ENCODE measurements at regions not wholly inside any gene's neighbourhood (a gene's known extent, or its start where the extent isn't known, plus 50 kb on each side); places are given as distances from the start of the nearest gene placed in this dataset.

GRCh38 chr1:57908147-57908890 lies 484.5 kb upstream of the DAB1 start:
- Histone ChIP-seq H3K27me3 (no peaks in the 10 kb centered on the region), H3K27ac (no peak overlapping the region), H3K4me1 (no peaks in the 10 kb centered on the region), H3K36me3 (no peaks in the 10 kb centered on the region), H3K4me3 (no peak overlapping the region), H3K9me3 (no peaks in the 10 kb centered on the region)
- in situ Hi-C loops (cut with MboI; ENCODE audit: low sequenced_read_pairs in 4 of 4) (no loop called here), intact Hi-C loops (cut with DNase I; ENCODE audit: low total_unique reads) (no loop called here)
- ATAC-seq, result no peak
- no peak for DNase-seq
- TF ChIP-seq POLR2A (IDR thresholded peaks at IDR 0.05), result no peak
- TF ChIP-seq CTCF (IDR thresholded peaks at IDR 0.05 in 4 of 5, conservative IDR thresholded peaks at IDR 0.05 in 1 of 5), result no peak

GRCh38 chr1:57901208-57901919 lies 477.5 kb upstream of the DAB1 start:
- Histone ChIP-seq H3K27me3 (no peaks in the 10 kb centered on the region), H3K36me3 (no peaks in the 10 kb centered on the region), H3K27ac (no peak overlapping the region), H3K4me3 (no peak overlapping the region), H3K4me1 (no peaks in the 10 kb centered on the region), H3K9me3 (no peaks in the 10 kb centered on the region)
- TF ChIP-seq CTCF (IDR thresholded peaks at IDR 0.05 in 4 of 5, conservative IDR thresholded peaks at IDR 0.05 in 1 of 5), result no peak
- no peak for TF ChIP-seq POLR2A (IDR thresholded peaks at IDR 0.05)
- DNase-seq (no peak), ATAC-seq (no peak)
- in situ Hi-C loops (cut with MboI; ENCODE audit: low sequenced_read_pairs in 4 of 4) (no loop called here), intact Hi-C loops (cut with DNase I; ENCODE audit: low total_unique reads) (no loop called here)

GRCh38 chr1:57898531-57898930 lies 474.7 kb upstream of the DAB1 start:
- Histone ChIP-seq H3K36me3 (no peaks in the 10 kb centered on the region), H3K4me3 (no peak overlapping the region), H3K27ac (no peak overlapping the region), H3K9me3 (no peaks in the 10 kb centered on the region), H3K4me1 (no peaks in the 10 kb centered on the region), H3K27me3 (no peaks in the 10 kb centered on the region)
- TF ChIP-seq POLR2A (IDR thresholded peaks at IDR 0.05) (no peak), CTCF (IDR thresholded peaks at IDR 0.05 in 4 of 5, conservative IDR thresholded peaks at IDR 0.05 in 1 of 5) (no peak)
- no peak for DNase-seq
- intact Hi-C loops (cut with DNase I; ENCODE audit: low total_unique reads) (no loop called here), in situ Hi-C loops (cut with MboI; ENCODE audit: low sequenced_read_pairs in 4 of 4) (no loop called here)
- ATAC-seq, result no peak

- ATAC-seq, result no peak
- in situ Hi-C loops (cut with MboI; ENCODE audit: low sequenced_read_pairs in 4 of 4) (no loop called here), intact Hi-C loops (cut with DNase I; ENCODE audit: low total_unique reads) (no loop called here)
Observed at GRCh38 chr1:57897581-57897980, 473.7 kb upstream of the DAB1 start.

More at GRCh38 chr1:57897581-57897980, 473.7 kb upstream of the DAB1 start:
- DNase-seq, result no peak
- Histone ChIP-seq H3K4me1 (no peaks in the 10 kb centered on the region), H3K27me3 (no peaks in the 10 kb centered on the region), H3K27ac (no peak overlapping the region), H3K9me3 (no peaks in the 10 kb centered on the region), H3K4me3 (no peak overlapping the region), H3K36me3 (no peaks in the 10 kb centered on the region)
- TF ChIP-seq POLR2A (IDR thresholded peaks at IDR 0.05) (no peak), CTCF (IDR thresholded peaks at IDR 0.05 in 4 of 5, conservative IDR thresholded peaks at IDR 0.05 in 1 of 5) (no peak)
